SK-N-SH treated with all-trans-retinoic acid at 6 μM for 48 hours (cell line): ENCODE measurements at regions not wholly inside any gene's neighbourhood (a gene's known extent, or its start where the extent isn't known, plus 50 kb on each side); places are given as distances from the start of the nearest gene placed in this dataset.

ENCODE experiments used
- ARNTL ChIP-seq: fragments of 450-650 bp; formaldehyde crosslinking; IDR thresholded peaks from 2 replicates; pipeline ENCODE4 v1.5.0; 2020; ENCODE audit warnings: low read depth, mild to moderate bottlenecking, moderate library complexity, borderline replicate concordance
- BACH2 ChIP-seq: fragments of 250-450 bp; sonication (Bioruptor Pico); IDR thresholded peaks from 2 replicates; pipeline ENCODE4 v1.9.0; 2021; ENCODE audit warnings: mild to moderate bottlenecking, borderline replicate concordance
- CSDC2 ChIP-seq: fragments of 250-450 bp; sonication (Bioruptor Pico); IDR thresholded peaks from 2 replicates; pipeline ENCODE4 v1.5.0; 2020; ENCODE audit warnings: mild to moderate bottlenecking, moderate library complexity
- OSR1 ChIP-seq: fragments of 250-450 bp; sonication (Bioruptor Pico); IDR thresholded peaks from 2 replicates; pipeline ENCODE4 v1.8.0; 2022; ENCODE audit warnings: moderate library complexity, mild to moderate bottlenecking, inconsistent platforms
- RARB ChIP-seq: fragments of 250-450 bp; sonication (Bioruptor Pico); IDR thresholded peaks from 2 replicates; pipeline ENCODE4 v1.8.0; 2021; ENCODE audit warnings: mild to moderate bottlenecking, moderate library complexity
- TCF4 ChIP-seq: fragments of 250-450 bp; sonication (Bioruptor Pico); IDR thresholded peaks from 2 replicates; pipeline ENCODE4 v1.8.0; 2021; ENCODE audit warnings: mild to moderate bottlenecking, moderate library complexity, borderline replicate concordance
- TOX ChIP-seq: fragments of 250-450 bp; sonication (Bioruptor Pico); IDR thresholded peaks from 2 replicates; pipeline ENCODE4 v1.8.0; 2021; ENCODE audit warnings: mild to moderate bottlenecking, moderate library complexity, borderline replicate concordance
- ZC3H10 ChIP-seq: fragments of 250-450 bp; sonication (Bioruptor Pico); IDR thresholded peaks from 2 replicates; pipeline ENCODE4 v1.5.1; 2021; ENCODE audit warnings: mild to moderate bottlenecking, moderate library complexity
- ZFP30 ChIP-seq: fragments of 450-650 bp; formaldehyde crosslinking; IDR thresholded peaks from 2 replicates; pipeline ENCODE4 v1.5.0; 2022; ENCODE audit warnings: mild to moderate bottlenecking, moderate library complexity
- TF ChIP-seq, protein P1 (sequence below): fragments of 250-450 bp; sonication (Bioruptor Pico); IDR thresholded peaks from 2 replicates; pipeline ENCODE4 v1.8.0; 2021; ENCODE audit warnings: low read depth, mild to moderate bottlenecking, moderate library complexity, borderline replicate concordance
- TF ChIP-seq, protein P2 (sequence below): fragments of 250-450 bp; sonication (Bioruptor Pico); IDR thresholded peaks from 2 replicates; pipeline ENCODE4 v1.8.0; 2020; ENCODE audit warnings: mild to moderate bottlenecking, moderate library complexity, borderline replicate concordance
- TF ChIP-seq, protein P3 (sequence below): fragments of 250-450 bp; sonication (Bioruptor Pico); IDR thresholded peaks from 2 replicates; pipeline ENCODE4 v1.5.1; 2020; ENCODE audit warnings: low read depth, mild to moderate bottlenecking, moderate library complexity

DNA sequence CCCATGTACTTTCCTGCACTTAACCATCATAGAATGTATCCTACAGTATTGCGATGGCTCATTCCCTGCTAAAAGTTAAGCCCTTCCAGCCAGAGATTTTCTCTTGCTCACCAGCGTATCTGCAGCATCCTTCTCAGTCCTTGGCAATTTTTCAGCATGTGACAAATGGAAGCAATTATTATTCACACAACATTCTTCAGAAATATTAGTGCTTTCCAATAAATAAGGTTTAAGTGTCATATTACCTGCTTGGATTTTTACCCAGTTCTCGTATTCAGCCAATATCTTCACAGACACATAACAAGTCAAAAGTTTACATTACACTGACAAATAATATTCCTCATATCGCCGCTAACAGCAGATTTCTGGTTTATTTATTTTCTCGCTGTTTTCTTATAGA is 82.3 kb downstream of the POU4F1 start:
- TF ChIP-seq ZC3H10 (CRISPR knock-in tag) (no peak), OSR1 (no peak), CSDC2 (CRISPR knock-in tag) (no peak), TOX (CRISPR knock-in tag) (no peak), ZFP30 (CRISPR knock-in tag) (no peak), ARNTL (CRISPR knock-in tag) (no peak), RARB (CRISPR knock-in tag) (no peak), BACH2 (no peak), TCF4 (no peak)
- TF ChIP-seq, protein P1, sequence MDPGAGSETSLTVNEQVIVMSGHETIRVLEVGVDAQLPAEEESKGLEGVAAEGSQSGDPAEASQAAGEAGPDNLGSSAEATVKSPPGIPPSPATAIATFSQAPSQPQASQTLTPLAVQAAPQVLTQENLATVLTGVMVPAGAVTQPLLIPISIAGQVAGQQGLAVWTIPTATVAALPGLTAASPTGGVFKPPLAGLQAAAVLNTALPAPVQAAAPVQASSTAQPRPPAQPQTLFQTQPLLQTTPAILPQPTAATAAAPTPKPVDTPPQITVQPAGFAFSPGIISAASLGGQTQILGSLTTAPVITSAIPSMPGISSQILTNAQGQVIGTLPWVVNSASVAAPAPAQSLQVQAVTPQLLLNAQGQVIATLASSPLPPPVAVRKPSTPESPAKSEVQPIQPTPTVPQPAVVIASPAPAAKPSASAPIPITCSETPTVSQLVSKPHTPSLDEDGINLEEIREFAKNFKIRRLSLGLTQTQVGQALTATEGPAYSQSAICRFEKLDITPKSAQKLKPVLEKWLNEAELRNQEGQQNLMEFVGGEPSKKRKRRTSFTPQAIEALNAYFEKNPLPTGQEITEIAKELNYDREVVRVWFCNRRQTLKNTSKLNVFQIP (CRISPR knock-in tag) = no peak
- TF ChIP-seq, protein P2, sequence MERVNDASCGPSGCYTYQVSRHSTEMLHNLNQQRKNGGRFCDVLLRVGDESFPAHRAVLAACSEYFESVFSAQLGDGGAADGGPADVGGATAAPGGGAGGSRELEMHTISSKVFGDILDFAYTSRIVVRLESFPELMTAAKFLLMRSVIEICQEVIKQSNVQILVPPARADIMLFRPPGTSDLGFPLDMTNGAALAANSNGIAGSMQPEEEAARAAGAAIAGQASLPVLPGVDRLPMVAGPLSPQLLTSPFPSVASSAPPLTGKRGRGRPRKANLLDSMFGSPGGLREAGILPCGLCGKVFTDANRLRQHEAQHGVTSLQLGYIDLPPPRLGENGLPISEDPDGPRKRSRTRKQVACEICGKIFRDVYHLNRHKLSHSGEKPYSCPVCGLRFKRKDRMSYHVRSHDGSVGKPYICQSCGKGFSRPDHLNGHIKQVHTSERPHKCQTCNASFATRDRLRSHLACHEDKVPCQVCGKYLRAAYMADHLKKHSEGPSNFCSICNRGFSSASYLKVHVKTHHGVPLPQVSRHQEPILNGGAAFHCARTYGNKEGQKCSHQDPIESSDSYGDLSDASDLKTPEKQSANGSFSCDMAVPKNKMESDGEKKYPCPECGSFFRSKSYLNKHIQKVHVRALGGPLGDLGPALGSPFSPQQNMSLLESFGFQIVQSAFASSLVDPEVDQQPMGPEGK (CRISPR knock-in tag) = no peak
- TF ChIP-seq, protein P3, sequence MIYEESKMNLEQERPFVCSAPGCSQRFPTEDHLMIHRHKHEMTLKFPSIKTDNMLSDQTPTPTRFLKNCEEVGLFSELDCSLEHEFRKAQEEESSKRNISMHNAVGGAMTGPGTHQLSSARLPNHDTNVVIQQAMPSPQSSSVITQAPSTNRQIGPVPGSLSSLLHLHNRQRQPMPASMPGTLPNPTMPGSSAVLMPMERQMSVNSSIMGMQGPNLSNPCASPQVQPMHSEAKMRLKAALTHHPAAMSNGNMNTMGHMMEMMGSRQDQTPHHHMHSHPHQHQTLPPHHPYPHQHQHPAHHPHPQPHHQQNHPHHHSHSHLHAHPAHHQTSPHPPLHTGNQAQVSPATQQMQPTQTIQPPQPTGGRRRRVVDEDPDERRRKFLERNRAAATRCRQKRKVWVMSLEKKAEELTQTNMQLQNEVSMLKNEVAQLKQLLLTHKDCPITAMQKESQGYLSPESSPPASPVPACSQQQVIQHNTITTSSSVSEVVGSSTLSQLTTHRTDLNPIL = no peak
